Liver (tissue), 8 donors: ENCODE measurements at regions not wholly inside any gene's neighbourhood (a gene's known extent, or its start where the extent isn't known, plus 50 kb on each side); places are given as distances from the start of the nearest gene placed in this dataset.

Experiments used
- DNase-seq: peaks from one replicate; pipeline ENCODE4 v3.0.0-alpha.2; 2017; ENCODE audit warnings: low spot score
- H3K27ac ChIP-seq, 2 donors: one replicate each; pipeline ENCODE4 v1.7.0; 2013; ENCODE audit warnings: inconsistent platforms in 2 of 2, low read length in 2 of 2, control low read depth in 1 of 2, low read depth in 1 of 2, mild to moderate bottlenecking in 1 of 2
- H3K27me3 ChIP-seq, 4 donors: one replicate each; pipeline versions ENCODE4 v1.6.1 to v1.7.0; 2013; ENCODE audit warnings: low read length in 3 of 4, inconsistent platforms in 1 of 4, mild to moderate bottlenecking in 1 of 4, moderate library complexity in 1 of 4; ENCODE audit not compliant: control insufficient read depth in 4 of 4, insufficient read depth in 4 of 4
- H3K36me3 ChIP-seq, 4 donors: one replicate each; pipeline versions ENCODE4 v1.6.1 to v1.7.0; 2013; ENCODE audit warnings: low read length in 3 of 4, mild to moderate bottlenecking in 3 of 4, low read depth in 1 of 4, moderate library complexity in 1 of 4; ENCODE audit not compliant: control insufficient read depth in 4 of 4, insufficient read depth in 3 of 4
- H3K4me1 ChIP-seq, 4 donors: one replicate each; pipeline versions ENCODE4 v1.6.1 to v1.7.0; 2013; ENCODE audit warnings: low read length in 3 of 4, mild to moderate bottlenecking in 3 of 4, moderate library complexity in 1 of 4; ENCODE audit not compliant: control insufficient read depth in 4 of 4, insufficient read depth in 4 of 4
- H3K4me3 ChIP-seq, 3 donors: one replicate each; pipeline versions ENCODE4 v1.6.1 to v1.7.0; 2013; ENCODE audit warnings: low read length in 3 of 3, control low read depth in 1 of 3, low read depth in 1 of 3, mild to moderate bottlenecking in 1 of 3
- H3K9ac ChIP-seq, 2 donors: one replicate each; pipeline ENCODE4 v1.7.0; 2013; ENCODE audit warnings: low read length in 2 of 2, mild to moderate bottlenecking in 2 of 2, moderate library complexity in 2 of 2, control low read depth in 1 of 2, low read depth in 1 of 2
- H3K9me3 ChIP-seq, 4 donors: one replicate each; pipeline versions ENCODE4 v1.6.1 to v1.7.0; 2013; ENCODE audit warnings: low read length in 3 of 4; ENCODE audit not compliant: control insufficient read depth in 4 of 4
- ATF3 ChIP-seq: IDR thresholded peaks from 2 replicates; pipeline ENCODE4 v1.6.1; 2016; ENCODE audit warnings: antibody characterized with exemption
- CTCF ChIP-seq: fragments of 150-350 bp; IDR thresholded peaks from 2 replicates; pipeline ENCODE4 v1.5.1; 2017; ENCODE audit warnings: improper control_type of control experiment, low read depth, low read length; ENCODE audit not compliant: missing input control
- EGR1 ChIP-seq, 2 donors: IDR thresholded peaks; 2 replicates each; pipeline ENCODE4 v1.6.1; 2016 to 2018; ENCODE audit warnings: antibody characterized with exemption in 2 of 2, low read depth in 2 of 2
- FOXA1 ChIP-seq: IDR thresholded peaks from 2 replicates; pipeline ENCODE4 v1.6.1; 2016; ENCODE audit warnings: antibody characterized with exemption
- FOXA2 ChIP-seq: IDR thresholded peaks from 2 replicates; pipeline ENCODE4 v1.6.1; 2016; ENCODE audit warnings: antibody characterized with exemption
- GABPA ChIP-seq, 2 donors: IDR thresholded peaks in 1 of 2; conservative IDR thresholded peaks in 1 of 2; 2 replicates each; pipeline ENCODE4 v1.6.1; 2016; ENCODE audit warnings: antibody characterized with exemption in 2 of 2, mild to moderate bottlenecking in 1 of 2, moderate library complexity in 1 of 2
- HNF4A ChIP-seq, 2 donors: conservative IDR thresholded peaks; 2 replicates each; pipeline ENCODE4 v1.6.1; 2016; ENCODE audit warnings: antibody characterized with exemption in 2 of 2, mild to moderate bottlenecking in 2 of 2
- HNF4G ChIP-seq: IDR thresholded peaks from 2 replicates; pipeline ENCODE4 v1.6.1; 2016; ENCODE audit warnings: antibody characterized with exemption
- JUND ChIP-seq, 2 donors: IDR thresholded peaks; 2 replicates each; pipeline ENCODE4 v1.6.1; 2016; ENCODE audit warnings: antibody characterized with exemption in 2 of 2
- MAX ChIP-seq: IDR thresholded peaks from 2 replicates; pipeline ENCODE4 v1.6.1; 2016; ENCODE audit warnings: antibody characterized with exemption
- NR2F2 ChIP-seq: IDR thresholded peaks from 2 replicates; pipeline ENCODE4 v1.6.1; 2016; ENCODE audit warnings: antibody characterized with exemption
- RAD21 ChIP-seq, 2 donors: IDR thresholded peaks; 2 replicates each; pipeline ENCODE4 v1.6.1; 2016; ENCODE audit warnings: antibody characterized with exemption in 2 of 2, mild to moderate bottlenecking in 2 of 2
- RXRA ChIP-seq, 2 donors: IDR thresholded peaks; 2 replicates each; pipeline ENCODE4 v1.6.1; 2017 to 2018; ENCODE audit warnings: antibody characterized with exemption in 2 of 2, mild to moderate bottlenecking in 1 of 2
- SP1 ChIP-seq: IDR thresholded peaks from 2 replicates; pipeline ENCODE4 v1.6.1; 2018; ENCODE audit warnings: antibody characterized with exemption, mild to moderate bottlenecking
- TAF1 ChIP-seq: conservative IDR thresholded peaks from 2 replicates; pipeline ENCODE4 v1.6.1; 2016; ENCODE audit warnings: antibody characterized with exemption, mild to moderate bottlenecking
- YY1 ChIP-seq: IDR thresholded peaks from 2 replicates; pipeline ENCODE4 v1.6.1; 2016; ENCODE audit warnings: antibody characterized with exemption, mild to moderate bottlenecking
- WGBS: extraction: QIAGEN DNeasy Blood & Tissue Kit; methylation state at CpG from one replicate; pipeline ENCODE4 v1.1.7; 2013; 5-methylcytosine and 5-hydroxymethylcytosine counted together
- TF ChIP-seq, protein P1 (sequence below): IDR thresholded peaks from 2 replicates; pipeline ENCODE4 v1.6.1; 2016; ENCODE audit warnings: antibody characterized with exemption
- TF ChIP-seq, protein P2 (sequence below): IDR thresholded peaks from 2 replicates; pipeline ENCODE4 v1.6.1; 2016; ENCODE audit warnings: antibody characterized with exemption, mild to moderate bottlenecking
- donor health status: healthy.
- donor health status: healthy.
- donor health status: healthy.
- donor health status: healthy.
- donor health status: healthy.

- no peak for TF ChIP-seq MAX
- TF ChIP-seq JUND (IDR thresholded peaks at IDR 0.05) = no peak
- TF ChIP-seq, protein P1, sequence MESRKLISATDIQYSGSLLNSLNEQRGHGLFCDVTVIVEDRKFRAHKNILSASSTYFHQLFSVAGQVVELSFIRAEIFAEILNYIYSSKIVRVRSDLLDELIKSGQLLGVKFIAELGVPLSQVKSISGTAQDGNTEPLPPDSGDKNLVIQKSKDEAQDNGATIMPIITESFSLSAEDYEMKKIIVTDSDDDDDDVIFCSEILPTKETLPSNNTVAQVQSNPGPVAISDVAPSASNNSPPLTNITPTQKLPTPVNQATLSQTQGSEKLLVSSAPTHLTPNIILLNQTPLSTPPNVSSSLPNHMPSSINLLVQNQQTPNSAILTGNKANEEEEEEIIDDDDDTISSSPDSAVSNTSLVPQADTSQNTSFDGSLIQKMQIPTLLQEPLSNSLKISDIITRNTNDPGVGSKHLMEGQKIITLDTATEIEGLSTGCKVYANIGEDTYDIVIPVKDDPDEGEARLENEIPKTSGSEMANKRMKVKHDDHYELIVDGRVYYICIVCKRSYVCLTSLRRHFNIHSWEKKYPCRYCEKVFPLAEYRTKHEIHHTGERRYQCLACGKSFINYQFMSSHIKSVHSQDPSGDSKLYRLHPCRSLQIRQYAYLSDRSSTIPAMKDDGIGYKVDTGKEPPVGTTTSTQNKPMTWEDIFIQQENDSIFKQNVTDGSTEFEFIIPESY = no peak
- no peak for TF ChIP-seq EGR1 (IDR thresholded peaks at IDR 0.05; ENCODE audit: low read depth in 2 of 2)
- TF ChIP-seq RAD21 (IDR thresholded peaks at IDR 0.05) = no peak
- TF ChIP-seq TAF1 = no peak
- TF ChIP-seq, protein P2, sequence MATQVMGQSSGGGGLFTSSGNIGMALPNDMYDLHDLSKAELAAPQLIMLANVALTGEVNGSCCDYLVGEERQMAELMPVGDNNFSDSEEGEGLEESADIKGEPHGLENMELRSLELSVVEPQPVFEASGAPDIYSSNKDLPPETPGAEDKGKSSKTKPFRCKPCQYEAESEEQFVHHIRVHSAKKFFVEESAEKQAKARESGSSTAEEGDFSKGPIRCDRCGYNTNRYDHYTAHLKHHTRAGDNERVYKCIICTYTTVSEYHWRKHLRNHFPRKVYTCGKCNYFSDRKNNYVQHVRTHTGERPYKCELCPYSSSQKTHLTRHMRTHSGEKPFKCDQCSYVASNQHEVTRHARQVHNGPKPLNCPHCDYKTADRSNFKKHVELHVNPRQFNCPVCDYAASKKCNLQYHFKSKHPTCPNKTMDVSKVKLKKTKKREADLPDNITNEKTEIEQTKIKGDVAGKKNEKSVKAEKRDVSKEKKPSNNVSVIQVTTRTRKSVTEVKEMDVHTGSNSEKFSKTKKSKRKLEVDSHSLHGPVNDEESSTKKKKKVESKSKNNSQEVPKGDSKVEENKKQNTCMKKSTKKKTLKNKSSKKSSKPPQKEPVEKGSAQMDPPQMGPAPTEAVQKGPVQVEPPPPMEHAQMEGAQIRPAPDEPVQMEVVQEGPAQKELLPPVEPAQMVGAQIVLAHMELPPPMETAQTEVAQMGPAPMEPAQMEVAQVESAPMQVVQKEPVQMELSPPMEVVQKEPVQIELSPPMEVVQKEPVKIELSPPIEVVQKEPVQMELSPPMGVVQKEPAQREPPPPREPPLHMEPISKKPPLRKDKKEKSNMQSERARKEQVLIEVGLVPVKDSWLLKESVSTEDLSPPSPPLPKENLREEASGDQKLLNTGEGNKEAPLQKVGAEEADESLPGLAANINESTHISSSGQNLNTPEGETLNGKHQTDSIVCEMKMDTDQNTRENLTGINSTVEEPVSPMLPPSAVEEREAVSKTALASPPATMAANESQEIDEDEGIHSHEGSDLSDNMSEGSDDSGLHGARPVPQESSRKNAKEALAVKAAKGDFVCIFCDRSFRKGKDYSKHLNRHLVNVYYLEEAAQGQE = no peak
- TF ChIP-seq CTCF = no peak
- TF ChIP-seq ATF3 = no peak
- no peak for TF ChIP-seq GABPA (IDR thresholded peaks at IDR 0.05 in 1 of 2, conservative IDR thresholded peaks at IDR 0.05 in 1 of 2)
- no peak for TF ChIP-seq NR2F2
- TF ChIP-seq HNF4G = no peak
- TF ChIP-seq FOXA1 = no peak
- TF ChIP-seq SP1 = no peak
- TF ChIP-seq YY1 = no peak
- no peak for TF ChIP-seq HNF4A (conservative IDR thresholded peaks at IDR 0.05)
- TF ChIP-seq RXRA (IDR thresholded peaks at IDR 0.05) = no peak
- TF ChIP-seq FOXA2 = no peak
- Histone ChIP-seq H3K36me3 (no peaks in the 10 kb centered on the region), H3K9ac (no peak overlapping the region), H3K4me1 (peaks cover 0 to 3% (median 0%) of the 10 kb centered on the region in 4 donors), H3K9me3 (peaks cover 0 to 2% (median under 1%) of the 10 kb centered on the region in 4 donors), H3K4me3 (no peak overlapping the region), H3K27ac (no peak overlapping the region), H3K27me3 (no peaks in the 10 kb centered on the region)
- DNase-seq = no peak
- WGBS = 95% methylated on average over 5 of the region's 5 CpGs
Observed at GRCh38 chr21:15278279-15278678, 213.5 kb upstream of the NRIP1 start.
